Activated CD4-positive, alpha-beta T cell treated with anti-CD3 and anti-CD28 coated beads, Interleukin-2, amount 50 U/mL, for 1 hour (primary cell): ENCODE measurements at regions not wholly inside any gene's neighbourhood (a gene's known extent, or its start where the extent isn't known, plus 50 kb on each side); places are given as distances from the start of the nearest gene placed in this dataset.
"Not testable (repeated sequence)": the region's sequence is repeated elsewhere in the genome, so short reads cannot be mapped to it uniquely, and the experiment has no call there.

Source experiments
- DNase-seq: peaks from one replicate; pipeline ENCODE4 v3.0.0-alpha.2; 2020

DNA sequence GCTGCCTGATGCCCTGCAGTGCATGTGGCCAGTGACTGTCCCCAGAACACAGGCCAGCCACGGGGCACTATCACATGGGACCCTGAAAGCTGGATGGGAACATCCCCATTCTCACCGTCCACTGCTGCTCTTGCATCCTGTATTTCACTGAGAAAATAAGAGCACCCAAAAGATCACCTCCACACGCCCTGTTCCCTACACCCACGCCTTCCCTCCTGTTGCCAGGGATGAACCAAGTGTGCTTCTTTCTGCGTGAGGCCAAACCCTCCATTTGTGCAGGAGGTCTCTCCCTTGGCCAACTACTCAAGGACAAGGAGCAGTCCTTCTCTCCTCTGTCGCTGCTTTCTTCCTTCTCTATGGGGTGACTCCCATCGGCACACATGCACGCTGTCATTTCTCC lies 118.3 kb downstream of the LRRC37A3 start:
- DNase-seq = not testable (repeated sequence)

DNA sequence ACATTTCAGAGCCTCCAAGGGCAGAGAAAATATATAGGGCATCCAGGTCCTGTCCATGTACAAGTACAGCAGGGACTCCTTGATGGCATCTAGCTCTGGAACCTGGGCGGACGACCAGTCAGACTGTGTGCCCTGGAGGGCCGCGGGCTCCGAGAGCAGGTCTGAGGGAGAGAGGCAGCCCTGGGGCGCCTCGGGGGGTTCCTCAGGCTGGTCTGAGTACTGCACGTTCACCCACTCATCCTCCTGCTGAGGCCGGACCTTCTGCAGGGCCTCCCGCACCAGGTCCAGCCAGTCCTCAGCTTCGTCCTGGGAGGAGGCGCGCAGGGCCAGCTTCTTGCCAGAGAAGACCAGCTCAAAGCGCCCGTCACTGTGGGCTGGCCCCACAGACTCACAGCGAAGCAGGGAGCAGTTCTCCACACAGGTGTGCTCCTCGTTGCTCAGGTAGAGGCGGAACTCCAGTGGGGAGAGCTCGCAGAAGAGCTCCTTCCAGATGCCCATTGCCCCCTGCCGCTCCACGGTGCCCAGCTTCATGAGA lies 118.8 kb downstream of the LRRC37A3 start:
- DNase-seq = not testable (repeated sequence)

DNA sequence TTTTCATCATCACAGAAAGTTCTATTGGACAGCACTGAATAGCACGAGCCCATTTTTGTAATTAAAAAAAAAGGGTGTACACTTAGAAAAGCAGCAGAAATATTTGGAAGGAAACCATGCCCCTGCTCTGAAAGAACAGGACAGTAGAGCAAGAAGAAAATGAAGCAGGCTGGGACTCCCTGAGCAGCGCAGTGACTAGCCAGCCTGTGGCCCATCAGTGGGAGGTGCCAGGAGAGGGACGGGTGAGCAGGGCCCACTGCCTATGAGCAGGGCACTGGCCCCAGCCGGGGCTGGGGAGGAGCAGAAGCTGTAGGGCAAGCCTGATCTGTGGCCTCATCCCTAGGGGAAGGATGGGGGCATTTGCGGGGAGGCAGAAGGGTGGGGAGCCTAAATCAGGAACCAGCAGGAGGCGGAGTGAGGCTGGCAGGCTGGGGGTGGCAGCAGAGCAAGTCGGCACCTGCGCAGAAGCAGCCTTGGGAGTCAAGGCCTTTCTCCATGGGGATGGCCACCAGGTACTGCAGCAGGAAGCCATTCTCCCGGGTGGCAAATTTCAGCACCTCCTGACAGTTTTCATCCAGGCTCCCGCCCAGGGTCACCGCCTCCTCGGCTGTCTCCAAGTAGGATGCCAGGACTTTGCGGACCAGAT lies 119.6 kb downstream of the LRRC37A3 start:
- not testable (repeated sequence) for DNase-seq

DNA sequence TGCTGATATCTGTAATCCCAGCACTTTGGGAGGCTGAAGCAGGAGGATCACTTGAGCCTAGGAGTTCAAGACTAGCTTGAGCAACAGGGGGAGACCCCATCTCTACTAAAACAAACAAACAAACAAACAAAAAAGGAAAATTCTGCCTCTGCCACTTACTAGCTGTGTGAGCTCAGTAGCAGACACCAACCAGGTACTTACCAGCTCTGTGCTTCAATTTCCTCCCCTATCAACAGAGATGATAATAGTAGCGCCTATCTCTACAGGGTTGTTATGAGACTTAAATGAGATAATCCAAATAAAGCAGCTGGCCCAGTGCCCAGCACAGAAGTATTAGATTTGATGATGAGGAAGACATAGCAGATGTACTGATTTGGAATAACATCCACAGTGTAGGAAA lies 120.3 kb downstream of the LRRC37A3 start:
- not testable (repeated sequence) for DNase-seq

DNA sequence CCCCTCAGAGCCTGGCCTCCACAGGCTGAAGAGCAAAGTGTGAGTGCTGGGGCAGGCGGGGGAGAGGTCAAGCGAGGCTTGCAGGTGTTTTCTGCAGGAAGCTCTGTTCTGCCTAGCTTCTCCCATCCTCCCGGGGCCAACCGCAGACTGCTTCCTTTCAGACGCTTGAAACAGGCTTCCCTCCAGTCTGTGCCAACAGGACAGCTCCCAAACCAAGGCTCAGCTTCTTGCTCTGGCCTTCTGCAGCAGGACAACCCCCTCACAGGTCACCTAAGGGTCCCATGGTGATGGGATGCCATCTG lies 120.8 kb downstream of the LRRC37A3 start:
- not testable (repeated sequence) for DNase-seq

DNA sequence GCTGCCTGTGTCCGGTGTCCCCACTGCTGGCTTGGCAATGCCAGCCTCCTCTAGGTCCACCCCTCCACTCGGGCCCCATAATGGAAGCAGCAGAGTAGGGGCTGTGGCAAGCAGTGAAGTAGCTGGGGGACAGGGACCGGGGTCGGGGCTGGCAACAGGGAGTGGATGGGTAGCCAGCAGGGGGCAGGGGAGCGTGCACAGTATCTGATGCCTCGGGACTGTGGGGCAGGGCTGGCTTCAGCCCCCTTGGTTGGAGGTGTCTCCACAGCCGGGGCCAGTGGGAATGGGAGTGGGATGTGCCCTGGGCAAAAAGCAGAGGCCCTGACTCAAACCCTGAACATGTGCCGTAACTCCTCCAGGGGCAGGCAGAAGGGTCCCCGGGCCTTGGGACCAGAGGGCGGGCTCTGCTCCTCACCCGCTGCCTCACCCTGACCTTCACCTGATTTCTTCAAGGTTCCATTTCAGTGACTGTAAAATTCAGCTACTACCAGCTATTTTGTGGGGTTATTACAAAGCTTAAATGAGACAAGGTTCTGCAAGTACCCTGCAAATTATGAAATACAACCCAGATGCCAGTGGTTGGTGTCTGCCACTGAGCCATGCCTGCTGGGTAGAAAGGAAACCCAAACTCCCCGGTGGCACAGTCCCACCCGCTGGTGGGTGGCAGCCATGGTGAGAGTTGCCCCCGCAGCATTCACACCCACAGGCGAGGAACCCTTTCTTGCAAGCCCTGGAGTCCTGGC lies 121.4 kb downstream of the LRRC37A3 start:
- DNase-seq = not testable (repeated sequence)

DNA sequence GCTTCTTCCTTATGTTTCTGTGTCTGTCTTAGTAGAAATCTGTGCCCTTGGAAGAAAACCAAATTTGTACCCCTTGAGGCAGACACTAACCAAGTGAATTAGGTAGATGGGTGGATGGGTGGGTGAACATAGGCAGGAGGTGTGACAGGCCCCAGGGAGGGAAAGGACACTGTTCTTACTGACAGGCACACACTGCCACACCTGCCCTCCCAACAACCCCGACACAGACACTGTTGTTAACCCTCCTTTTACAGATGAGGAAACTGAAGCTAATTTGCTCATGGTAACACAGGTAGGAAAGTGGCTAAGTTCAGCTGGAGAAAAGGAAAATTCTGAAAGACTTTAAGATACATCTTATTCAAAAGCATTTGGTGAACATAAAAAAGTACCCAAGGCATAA lies 123.9 kb downstream of the LRRC37A3 start:
- not testable (repeated sequence) for DNase-seq

DNA sequence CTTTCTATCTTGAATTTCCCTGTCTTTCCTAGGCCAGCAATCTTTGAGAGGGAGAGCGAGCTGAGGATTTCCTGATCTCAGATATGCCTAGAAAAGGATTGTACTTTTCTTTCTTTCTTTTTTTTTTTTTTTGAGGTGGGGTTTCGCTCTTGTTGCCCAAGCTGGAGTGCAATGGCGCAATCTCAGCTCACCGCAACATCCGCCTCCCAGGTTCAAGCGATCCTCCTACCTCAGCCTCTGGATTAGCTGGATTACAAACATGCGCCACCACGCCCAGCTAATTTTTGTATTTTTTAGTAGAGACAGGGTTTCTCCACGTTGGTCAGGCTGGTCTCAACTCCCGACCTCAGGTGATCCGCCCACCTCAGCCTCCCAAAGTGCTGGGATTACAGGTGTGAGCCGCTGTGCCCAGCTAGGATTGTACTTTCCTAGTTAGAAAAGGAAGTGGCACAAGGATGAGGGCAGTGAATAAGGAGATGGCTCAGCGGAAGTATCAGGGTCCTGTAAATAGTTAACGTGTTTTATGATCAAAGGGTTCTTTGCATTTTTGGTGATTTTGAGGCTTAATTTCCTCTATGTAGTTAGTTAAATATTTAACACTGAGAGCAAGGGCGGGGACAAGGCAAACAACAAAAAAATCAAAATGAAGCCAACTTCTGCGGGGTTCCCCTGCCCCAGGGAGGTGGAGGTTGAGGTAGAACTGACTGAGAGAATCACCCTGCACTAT lies 124.6 kb downstream of the LRRC37A3 start:
- DNase-seq = not testable (repeated sequence)

DNA sequence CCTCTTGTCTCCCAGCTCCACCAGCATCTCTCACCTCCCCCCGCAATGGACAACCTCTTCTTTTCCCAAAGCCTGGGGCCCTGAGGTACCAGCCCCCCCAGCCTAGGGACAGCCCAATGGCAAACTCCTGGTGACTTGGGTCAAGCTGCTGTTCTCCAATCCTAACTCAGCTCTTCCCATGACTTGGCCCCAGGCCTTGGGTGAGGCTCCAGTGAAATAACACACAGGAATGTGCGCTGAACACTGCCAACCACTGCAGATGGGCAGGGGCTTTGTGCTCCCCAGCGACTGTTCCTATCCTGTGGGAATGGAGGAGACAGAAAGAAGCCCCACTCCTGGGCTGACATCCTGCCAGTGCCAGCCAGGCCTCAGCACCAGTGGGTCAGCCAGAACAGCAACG lies 125.2 kb downstream of the LRRC37A3 start:
- not testable (repeated sequence) for DNase-seq

DNA sequence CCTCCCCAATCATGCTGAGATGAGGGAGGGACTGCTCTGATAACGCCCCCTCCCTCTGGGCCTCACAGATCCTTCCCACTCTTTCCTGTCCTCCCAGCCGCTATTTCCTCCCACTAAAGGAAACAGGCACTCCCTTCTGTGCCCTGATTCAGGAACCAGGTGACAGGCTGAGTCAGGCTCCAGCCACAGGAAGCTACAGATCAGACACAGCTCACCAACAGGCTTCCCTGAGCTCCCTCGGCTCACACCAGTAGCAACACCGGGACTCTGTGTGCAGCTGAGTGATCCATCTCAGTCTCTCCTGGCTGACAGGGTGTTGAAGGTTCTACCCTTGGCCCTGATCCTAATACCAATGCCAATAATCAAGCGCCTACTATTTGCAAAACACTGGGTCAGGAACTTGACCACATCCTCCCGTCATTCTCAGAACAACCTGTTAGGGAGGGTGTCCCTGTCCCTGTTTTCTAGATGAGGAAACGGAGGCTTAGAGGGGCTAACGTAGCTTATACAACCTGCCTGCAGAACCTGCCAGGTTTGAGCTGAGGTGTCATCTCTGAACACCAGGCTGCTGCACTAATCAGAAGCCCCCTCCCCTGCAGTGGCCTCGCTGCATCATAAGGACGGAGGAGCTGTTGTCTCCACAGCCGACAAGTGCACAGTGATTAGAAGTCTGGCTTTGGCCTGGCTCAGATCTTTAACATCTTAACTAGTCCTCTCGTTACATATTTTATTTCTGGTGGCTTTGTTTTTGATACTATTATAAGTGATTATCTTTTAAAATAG lies 126.3 kb downstream of the LRRC37A3 start:
- DNase-seq = not testable (repeated sequence)

DNA sequence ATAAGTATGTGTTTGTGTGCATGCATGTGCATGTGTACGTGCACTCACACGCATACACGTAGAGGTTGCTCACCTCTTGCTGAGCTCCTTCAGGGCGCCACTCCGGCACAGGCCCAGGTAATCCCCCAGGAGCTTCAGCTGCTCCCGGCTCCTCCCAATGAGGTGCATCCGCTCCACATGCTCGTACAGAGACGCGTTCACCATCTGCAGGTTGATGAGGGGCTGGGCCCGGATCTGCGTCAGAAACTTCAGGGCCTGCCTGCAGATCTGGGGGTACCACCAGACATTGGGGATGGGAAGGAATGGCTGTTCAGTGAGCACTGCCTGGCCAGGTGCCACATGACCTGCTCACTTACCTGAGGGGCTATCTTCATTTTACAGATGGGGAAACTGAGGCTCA lies 127.0 kb downstream of the LRRC37A3 start:
- not testable (repeated sequence) for DNase-seq

DNA sequence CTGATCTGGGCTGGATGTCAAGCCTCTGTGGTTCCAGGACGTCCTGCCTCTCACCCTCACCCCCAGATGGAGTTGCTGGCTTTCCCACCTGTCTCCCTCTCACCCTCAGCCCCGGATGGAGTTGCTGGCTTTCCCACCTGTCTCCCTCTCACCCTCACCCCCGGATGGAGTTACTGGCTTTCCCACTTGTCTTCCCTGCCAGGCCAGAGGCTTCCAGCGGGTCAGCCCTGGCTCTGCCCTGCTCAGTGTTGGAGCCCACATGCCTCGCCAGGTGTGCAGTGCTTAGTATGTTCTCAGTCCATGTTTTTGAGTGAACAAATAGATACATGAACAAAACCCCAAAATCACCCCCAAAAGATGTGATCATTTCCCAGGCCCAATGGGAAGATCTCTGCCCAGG lies 127.6 kb downstream of the LRRC37A3 start:
- DNase-seq = not testable (repeated sequence)

DNA sequence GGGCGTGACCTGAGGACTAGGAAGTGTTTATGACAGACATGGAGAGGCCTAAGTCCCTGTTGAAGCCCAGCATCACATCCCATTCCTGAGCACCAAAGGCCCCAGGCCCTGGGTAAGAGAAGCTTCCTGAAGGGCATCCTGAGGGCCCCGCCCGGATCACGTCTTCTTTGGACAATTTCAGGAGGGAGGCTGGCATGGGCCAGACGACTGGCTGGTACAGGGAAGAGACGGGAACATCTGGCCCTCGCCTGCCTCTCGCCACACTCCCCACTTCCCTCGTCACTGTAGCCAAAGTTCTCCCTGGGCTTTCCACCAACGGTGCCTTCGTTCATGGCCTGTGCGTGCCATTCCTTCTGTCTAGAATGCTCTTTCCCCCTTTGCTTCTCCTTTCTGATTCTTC lies 128.1 kb downstream of the LRRC37A3 start:
- DNase-seq = not testable (repeated sequence)

DNA sequence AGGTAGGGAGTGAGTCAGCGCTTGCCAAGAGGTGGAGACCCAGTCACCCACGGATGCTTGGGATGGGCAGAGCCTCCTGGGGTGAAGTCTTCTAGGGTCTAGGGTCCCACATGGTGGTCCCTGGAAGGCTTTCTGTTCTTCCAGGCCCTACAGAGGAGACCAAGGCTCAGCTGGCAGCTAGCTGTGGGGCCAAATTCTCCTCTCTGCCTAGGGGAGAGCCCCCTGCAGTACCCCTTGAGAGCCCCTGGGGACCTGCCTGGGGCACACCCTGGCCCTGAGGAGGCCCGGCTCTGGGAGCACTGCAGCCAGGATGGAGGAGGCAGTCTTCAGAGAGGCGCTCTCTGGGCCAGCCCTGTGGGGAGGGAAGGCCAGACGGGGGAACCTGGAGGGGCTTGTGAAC lies 128.6 kb upstream of the SMURF2 start:
- DNase-seq = not testable (repeated sequence)

DNA sequence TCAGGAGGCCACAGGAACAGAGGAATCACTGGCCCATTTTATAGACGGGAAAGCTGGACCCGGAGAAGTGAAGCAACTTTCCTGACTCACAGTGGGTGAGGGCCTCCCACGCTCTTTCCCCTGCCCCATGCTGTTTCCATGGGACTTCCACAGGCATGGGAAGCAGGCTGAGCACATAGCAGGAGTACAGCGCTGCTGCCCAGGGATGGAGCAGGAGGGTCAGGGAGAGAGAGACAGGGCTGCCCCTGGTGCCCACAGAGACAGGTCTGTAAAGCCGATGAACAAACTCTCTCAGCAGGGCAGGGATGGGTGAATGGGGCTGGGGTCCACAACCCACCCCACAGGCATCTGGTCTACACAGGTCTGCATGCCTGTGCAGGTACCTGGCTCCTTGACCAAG lies 128.1 kb upstream of the SMURF2 start:
- DNase-seq = not testable (repeated sequence)

DNA sequence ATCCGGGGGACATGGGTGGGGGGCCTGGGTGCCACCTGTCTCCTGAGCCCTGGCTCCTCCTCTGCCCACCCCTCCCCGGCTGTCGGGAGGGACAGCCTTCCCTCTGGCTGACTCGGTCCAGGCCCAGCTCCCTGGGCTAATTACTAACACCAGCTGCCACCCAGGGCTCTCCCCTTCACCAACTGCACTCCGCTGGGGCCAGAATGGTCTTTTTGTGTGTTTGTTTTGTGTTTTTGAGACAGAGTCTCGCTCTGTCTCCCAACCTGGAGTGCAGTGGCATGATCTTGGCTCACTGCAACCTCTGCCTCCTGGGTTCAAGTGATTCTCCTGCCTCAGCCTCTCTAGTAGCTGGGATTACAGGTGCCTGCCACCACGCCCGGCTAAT lies 126.9 kb upstream of the SMURF2 start:
- DNase-seq = not testable (repeated sequence)

DNA sequence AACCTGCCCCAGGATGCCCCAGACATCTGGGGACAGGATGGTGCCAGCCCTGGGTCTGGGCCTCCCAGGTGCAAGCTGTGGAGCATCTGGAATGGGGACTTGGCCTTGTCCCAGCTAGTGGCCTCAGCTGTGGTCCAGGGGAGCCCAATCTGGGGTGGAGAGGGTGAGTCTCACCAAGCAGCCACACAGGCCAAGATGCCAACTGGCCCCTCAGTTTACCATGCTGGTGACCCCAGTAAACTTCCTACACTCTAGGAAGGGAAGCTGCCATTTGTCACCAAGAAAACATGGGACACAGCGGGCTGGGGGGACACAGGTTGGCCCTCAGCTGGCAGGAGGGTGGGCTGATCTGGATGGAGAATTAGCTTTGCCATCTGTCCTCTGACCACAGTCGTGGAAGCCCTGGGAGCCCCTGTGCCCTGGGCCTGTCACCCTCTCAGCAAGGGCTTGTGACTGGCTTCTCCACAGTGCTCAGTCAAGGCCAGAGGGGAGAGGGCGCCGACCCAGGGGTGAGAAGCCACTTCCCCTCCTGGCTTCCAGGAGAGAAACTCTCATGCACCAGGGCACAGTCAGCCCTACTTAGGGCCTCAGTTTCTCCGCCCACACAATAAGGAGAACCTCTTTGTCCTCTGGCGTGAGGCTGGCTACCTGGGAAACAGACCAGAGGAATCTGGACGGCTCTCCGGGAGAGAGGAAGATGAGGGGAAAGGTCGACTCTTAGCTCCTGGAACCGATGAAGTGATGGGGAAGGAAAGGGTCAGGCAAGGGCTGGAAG lies 126.4 kb upstream of the SMURF2 start:
- DNase-seq = no peak

DNA sequence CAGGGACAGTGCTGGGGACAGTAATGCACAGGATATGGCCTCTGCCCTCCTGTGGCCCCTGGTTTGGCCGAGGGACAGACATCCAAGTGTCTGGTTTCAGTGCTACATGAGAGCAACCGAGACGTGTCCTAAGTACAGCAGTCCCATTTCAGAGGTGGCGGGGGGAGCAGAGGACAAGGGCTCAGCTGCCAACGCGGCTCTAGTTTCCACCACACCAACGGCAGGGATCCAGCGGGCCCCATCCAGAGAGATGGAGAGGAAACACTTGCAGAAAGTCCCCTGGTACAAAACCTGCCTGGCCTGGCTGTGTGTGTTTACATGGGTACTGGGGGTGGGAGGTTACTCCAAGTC lies 125.8 kb upstream of the SMURF2 start:
- no peak for DNase-seq

DNA sequence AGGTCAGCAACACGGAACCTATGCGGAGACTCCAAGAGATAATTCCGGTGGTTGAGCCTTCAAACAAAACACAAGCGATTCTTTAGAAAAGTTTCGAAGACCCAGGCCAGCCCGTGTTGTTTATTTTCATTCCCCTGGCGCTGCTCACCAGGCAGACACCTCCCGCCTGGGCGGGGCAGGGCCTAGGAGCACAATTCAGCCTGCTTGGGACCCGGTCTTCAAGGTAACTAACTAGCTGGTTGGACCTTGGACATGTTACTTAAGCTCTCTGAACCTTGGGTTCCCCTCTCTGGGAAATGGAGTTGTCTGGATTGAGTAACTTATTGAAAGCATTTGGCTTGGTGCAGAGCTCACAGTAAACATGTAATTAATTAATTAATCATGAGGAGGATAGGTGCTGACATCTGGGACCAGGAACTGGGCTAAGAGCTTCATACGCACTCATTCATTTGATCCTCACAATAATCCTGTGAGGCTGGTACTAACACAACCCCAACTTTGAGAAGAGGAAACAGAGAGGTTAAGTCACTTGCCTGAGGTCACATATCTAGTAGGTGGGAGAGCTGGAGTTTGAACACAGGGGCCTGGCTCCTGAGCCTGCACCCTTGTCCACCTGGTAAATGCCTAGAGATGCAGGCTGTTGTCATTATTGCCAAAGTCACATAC lies 125.3 kb upstream of the SMURF2 start:
- no peak for DNase-seq

DNA sequence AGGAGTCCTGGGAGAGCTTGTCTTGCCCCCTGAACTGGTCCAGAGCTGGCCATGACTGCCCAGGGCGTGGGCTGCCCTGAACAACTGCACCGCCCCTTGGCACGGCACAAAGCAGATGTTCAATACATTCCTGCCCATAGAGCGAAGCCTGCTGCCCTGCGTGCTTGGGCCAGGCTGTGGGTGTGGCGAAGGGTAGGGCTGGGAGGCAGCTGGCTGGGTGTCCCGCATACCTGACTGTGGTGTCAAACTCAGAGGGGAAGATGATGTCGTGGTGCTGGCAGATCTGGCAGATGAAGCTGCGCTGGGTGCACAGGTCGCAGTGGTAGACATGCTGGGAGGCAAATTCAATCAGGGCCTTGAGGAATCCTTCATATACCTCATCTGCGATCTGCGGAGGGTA lies 124.2 kb upstream of the SMURF2 start:
- no peak for DNase-seq

DNA sequence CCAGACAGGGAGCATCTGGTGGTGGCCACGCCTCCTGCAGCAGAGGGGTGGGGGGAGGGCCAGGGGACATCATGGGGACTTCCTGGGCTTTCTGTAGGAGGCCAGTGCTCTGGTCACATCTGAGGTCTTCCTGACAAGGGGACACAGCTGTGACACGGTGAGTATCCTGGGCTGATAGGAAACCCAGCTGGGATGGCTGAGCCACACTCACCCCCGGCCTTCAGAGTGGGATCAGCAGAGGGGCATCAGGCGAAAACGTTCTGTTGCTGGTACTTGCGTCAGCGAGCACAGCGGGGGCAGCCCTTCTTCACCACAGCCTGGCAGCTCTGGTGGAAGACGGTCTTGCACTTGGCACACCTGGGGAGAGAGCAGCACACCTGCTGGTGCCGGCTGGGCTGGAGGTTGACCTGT lies 122.9 kb upstream of the SMURF2 start:
- DNase-seq = no peak
